ENCODE measurements at regions not wholly inside any gene's neighbourhood (a gene's known extent, or its start where the extent isn't known, plus 50 kb on each side); places are given as distances from the start of the nearest gene placed in this dataset.

DNA sequence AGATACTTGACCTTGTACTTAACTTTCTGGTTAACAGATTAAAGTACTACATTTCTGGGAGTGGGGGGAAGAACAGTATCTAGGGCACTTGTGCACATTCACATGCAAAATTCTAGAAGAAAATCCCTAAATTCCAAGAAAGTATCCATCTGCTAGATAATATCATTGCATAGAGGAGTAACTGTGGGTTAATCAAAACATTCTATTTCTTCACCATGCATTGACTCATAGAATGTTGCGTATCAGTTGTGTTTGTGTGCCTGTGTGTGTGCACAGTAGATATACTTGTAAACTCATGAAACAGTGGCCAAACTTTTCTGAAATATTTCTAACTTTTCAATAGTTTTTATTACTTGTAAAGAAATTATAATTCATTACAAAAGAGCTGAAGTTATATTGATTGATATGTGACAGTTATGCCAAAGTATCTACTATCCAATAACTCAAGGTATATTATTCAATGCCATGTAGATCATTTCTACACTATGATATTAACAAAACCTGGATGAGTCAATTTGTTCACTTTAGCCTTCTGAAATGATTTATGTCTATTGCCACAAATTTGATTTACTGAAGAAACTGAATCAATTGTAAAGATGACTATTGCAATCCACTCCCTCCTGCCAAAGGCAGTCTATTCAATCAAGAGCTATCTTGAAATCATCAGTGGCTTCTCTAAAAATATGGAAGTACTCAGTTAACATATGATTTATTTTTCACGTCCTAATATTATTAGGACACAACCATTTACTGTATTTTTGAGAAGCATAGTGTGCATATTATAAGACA lies 756.7 kb upstream of the ARGLU1 start:
- no peak overlapping the region for H3K27ac ChIP-seq (ENCODE audit: low read depth, low read length)
- H3K4me2 ChIP-seq (ENCODE audit: low read length): no peak overlapping the region
- H3K4me3 ChIP-seq (replicated peaks in 1 of 2; ENCODE audit: low read depth in 1 of 2, low read length in 2 of 2): no peak overlapping the region
- CTCF ChIA-PET: no interaction called here
- RAD21 ChIA-PET (ENCODE audit: low non-redundant PET in 1 of 2, low total read pairs in 2 of 2, uncharacterized antibody in 2 of 2, unreplicated experiment in 2 of 2): no interaction called here
- no peaks in the 10 kb centered on the region for H3K9me2 ChIP-seq (ENCODE audit: insufficient read depth)
- no peaks in the 10 kb centered on the region for H3K4me1 ChIP-seq (ENCODE audit: control insufficient read depth in 1 of 2, insufficient read depth in 2 of 2, low read length in 2 of 2)
- intact Hi-C loops (cut with micrococcal nuclease): no loop called here
- ATAC-seq: no peak
- no peak for TF ChIP-seq EGR1 (IDR thresholded peaks at IDR 0.05; ENCODE audit: low read depth)
- TF ChIP-seq JUND (IDR thresholded peaks at IDR 0.05): no peak
- no peak for TF ChIP-seq ELF1 (IDR thresholded peaks at IDR 0.05; ENCODE audit: borderline replicate concordance, low read depth)
- TF ChIP-seq CBX3 (IDR thresholded peaks at IDR 0.05; ENCODE audit: low read depth): no peak
- no peak for TF ChIP-seq EZH2 (IDR thresholded peaks at IDR 0.05)
- TF ChIP-seq, protein P1, sequence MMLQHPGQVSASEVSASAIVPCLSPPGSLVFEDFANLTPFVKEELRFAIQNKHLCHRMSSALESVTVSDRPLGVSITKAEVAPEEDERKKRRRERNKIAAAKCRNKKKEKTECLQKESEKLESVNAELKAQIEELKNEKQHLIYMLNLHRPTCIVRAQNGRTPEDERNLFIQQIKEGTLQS (IDR thresholded peaks at IDR 0.05): no peak
- no peak for TF ChIP-seq ZNF274 (IDR thresholded peaks at IDR 0.05; ENCODE audit: low read depth, low read length)
- TF ChIP-seq FOSL1 (IDR thresholded peaks at IDR 0.05; ENCODE audit: low read depth): no peak
- TF ChIP-seq, protein P2, sequence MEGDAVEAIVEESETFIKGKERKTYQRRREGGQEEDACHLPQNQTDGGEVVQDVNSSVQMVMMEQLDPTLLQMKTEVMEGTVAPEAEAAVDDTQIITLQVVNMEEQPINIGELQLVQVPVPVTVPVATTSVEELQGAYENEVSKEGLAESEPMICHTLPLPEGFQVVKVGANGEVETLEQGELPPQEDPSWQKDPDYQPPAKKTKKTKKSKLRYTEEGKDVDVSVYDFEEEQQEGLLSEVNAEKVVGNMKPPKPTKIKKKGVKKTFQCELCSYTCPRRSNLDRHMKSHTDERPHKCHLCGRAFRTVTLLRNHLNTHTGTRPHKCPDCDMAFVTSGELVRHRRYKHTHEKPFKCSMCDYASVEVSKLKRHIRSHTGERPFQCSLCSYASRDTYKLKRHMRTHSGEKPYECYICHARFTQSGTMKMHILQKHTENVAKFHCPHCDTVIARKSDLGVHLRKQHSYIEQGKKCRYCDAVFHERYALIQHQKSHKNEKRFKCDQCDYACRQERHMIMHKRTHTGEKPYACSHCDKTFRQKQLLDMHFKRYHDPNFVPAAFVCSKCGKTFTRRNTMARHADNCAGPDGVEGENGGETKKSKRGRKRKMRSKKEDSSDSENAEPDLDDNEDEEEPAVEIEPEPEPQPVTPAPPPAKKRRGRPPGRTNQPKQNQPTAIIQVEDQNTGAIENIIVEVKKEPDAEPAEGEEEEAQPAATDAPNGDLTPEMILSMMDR (IDR thresholded peaks at IDR 0.05 in 2 of 3, conservative IDR thresholded peaks at IDR 0.05 in 1 of 3; ENCODE audit: borderline replicate concordance in 1 of 3, insufficient read depth in 1 of 3, low read depth in 2 of 3, low read length in 2 of 3): no peak
- no peak for TF ChIP-seq SRF (IDR thresholded peaks at IDR 0.05; ENCODE audit: low read depth)
- TF ChIP-seq ZFX (IDR thresholded peaks at IDR 0.05): no peak
- no peak for TF ChIP-seq ZBTB33 (IDR thresholded peaks at IDR 0.05; ENCODE audit: extremely low read depth, insufficient replicate concordance, low read length)
- TF ChIP-seq SP1 (IDR thresholded peaks at IDR 0.05; ENCODE audit: low read depth): no peak
- no peak for TF ChIP-seq EZH2phosphoT487 (IDR thresholded peaks at IDR 0.05; ENCODE audit: borderline replicate concordance)
- no peak for TF ChIP-seq POLR2AphosphoS5 (IDR thresholded peaks at IDR 0.05; ENCODE audit: low read depth, low read length)
- TF ChIP-seq TCF7L2 (IDR thresholded peaks at IDR 0.05; ENCODE audit: borderline replicate concordance, extremely low read depth, insufficient read depth, insufficient read length): no peak
- TF ChIP-seq, protein P3, sequence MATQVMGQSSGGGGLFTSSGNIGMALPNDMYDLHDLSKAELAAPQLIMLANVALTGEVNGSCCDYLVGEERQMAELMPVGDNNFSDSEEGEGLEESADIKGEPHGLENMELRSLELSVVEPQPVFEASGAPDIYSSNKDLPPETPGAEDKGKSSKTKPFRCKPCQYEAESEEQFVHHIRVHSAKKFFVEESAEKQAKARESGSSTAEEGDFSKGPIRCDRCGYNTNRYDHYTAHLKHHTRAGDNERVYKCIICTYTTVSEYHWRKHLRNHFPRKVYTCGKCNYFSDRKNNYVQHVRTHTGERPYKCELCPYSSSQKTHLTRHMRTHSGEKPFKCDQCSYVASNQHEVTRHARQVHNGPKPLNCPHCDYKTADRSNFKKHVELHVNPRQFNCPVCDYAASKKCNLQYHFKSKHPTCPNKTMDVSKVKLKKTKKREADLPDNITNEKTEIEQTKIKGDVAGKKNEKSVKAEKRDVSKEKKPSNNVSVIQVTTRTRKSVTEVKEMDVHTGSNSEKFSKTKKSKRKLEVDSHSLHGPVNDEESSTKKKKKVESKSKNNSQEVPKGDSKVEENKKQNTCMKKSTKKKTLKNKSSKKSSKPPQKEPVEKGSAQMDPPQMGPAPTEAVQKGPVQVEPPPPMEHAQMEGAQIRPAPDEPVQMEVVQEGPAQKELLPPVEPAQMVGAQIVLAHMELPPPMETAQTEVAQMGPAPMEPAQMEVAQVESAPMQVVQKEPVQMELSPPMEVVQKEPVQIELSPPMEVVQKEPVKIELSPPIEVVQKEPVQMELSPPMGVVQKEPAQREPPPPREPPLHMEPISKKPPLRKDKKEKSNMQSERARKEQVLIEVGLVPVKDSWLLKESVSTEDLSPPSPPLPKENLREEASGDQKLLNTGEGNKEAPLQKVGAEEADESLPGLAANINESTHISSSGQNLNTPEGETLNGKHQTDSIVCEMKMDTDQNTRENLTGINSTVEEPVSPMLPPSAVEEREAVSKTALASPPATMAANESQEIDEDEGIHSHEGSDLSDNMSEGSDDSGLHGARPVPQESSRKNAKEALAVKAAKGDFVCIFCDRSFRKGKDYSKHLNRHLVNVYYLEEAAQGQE (IDR thresholded peaks at IDR 0.05; ENCODE audit: low read depth): no peak
- TF ChIP-seq POLR2A (IDR thresholded peaks at IDR 0.05; ENCODE audit: borderline replicate concordance, extremely low read depth, insufficient read depth, insufficient read length): no peak
- no peak overlapping the region for H3K9ac ChIP-seq (ENCODE audit: low read length)
- no peaks in the 10 kb centered on the region for H3K27me3 ChIP-seq (ENCODE audit: insufficient read depth, low read length)
- POLR2A ChIA-PET: no interaction called here
- BruUV-seq (replicated peaks): no TSS peak
- no peak for DNase-seq (ENCODE audit: low read depth, low spot score)
- H4K20me1 ChIP-seq (ENCODE audit: insufficient read depth): no peaks in the 10 kb centered on the region
- no peaks in the 10 kb centered on the region for H3K36me3 ChIP-seq (ENCODE audit: control insufficient read depth in 1 of 2, insufficient read depth in 2 of 2, low read length in 2 of 2)
- peaks cover 0 to 9% of the 10 kb centered on the region in 2 experiments; a peak in 2 of 4 replicates for H3K9me3 ChIP-seq (ENCODE audit: control insufficient read depth in 1 of 2, insufficient read depth in 1 of 2, low read depth in 1 of 2, low read length in 2 of 2)
- no peaks in the 10 kb centered on the region for H3K79me2 ChIP-seq (ENCODE audit: insufficient read depth, low read length)
- H2AFZ ChIP-seq (ENCODE audit: low read depth, low read length, poor library complexity, severe bottlenecking): no peak overlapping the region
